K562 (cell line): ENCODE measurements at regions not wholly inside any gene's neighbourhood (a gene's known extent, or its start where the extent isn't known, plus 50 kb on each side); places are given as distances from the start of the nearest gene placed in this dataset.

Source experiments
- CHD2 ChIP-seq: IDR thresholded peaks from 2 replicates; pipeline ENCODE4 v1.6.1; 2011; ENCODE audit warnings: low read depth, low read length
- CTCF ChIP-seq, 3 experiments: IDR thresholded peaks in 2 of 3; conservative IDR thresholded peaks in 1 of 3; 2 replicates each; pipeline ENCODE4 v1.5.1; 2011 to 2012; ENCODE audit warnings: low read length in 3 of 3, mild to moderate bottlenecking in 3 of 3, control low read depth in 2 of 3, improper control_type of control experiment in 1 of 3, inconsistent platforms in 1 of 3, low read depth in 1 of 3, mixed read lengths in 1 of 3, moderate library complexity in 1 of 3; ENCODE audit not compliant: insufficient read depth in 2 of 3
- FOXP4 ChIP-seq: sonication (generic); formaldehyde crosslinking; IDR thresholded peaks from 2 replicates; pipeline ENCODE4 v1.8.0; 2022; ENCODE audit warnings: mild to moderate bottlenecking, missing genetic modification reagents, borderline replicate concordance

- TF ChIP-seq FOXP4 (CRISPR knock-in tag) (no peak), CTCF (IDR thresholded peaks at IDR 0.05 in 2 of 3, conservative IDR thresholded peaks at IDR 0.05 in 1 of 3; ENCODE audit: insufficient read depth in 2 of 3, low read depth in 1 of 3, low read length in 3 of 3) (no peak), CHD2 (no peak)
These were observed 512.9 kb downstream of the IPMK start for GRCh38 chr10:57754803-57755202.
